Glutamatergic neuron (in vitro differentiated cells): ENCODE measurements at regions not wholly inside any gene's neighbourhood (a gene's known extent, or its start where the extent isn't known, plus 50 kb on each side); places are given as distances from the start of the nearest gene placed in this dataset.

ENCODE experiments used
- DNase-seq: peaks from one replicate; pipeline ENCODE4 v3.0.0; 2022
- H3K27ac Mint-ChIP-seq: one replicate; pipeline ENCODE4 v1.8.0; 2020; ENCODE audit warnings: mild to moderate bottlenecking, mixed read lengths, inconsistent platforms; ENCODE audit not compliant: unreplicated experiment
- H3K27me3 Mint-ChIP-seq: one replicate; pipeline ENCODE4 v1.8.0; 2020; ENCODE audit warnings: mild to moderate bottlenecking, moderate library complexity, mixed read lengths, inconsistent platforms; ENCODE audit not compliant: unreplicated experiment
- H3K36me3 Mint-ChIP-seq: one replicate; pipeline ENCODE4 v1.8.0; 2020; ENCODE audit warnings: mild to moderate bottlenecking, mixed read lengths, inconsistent platforms; ENCODE audit not compliant: unreplicated experiment
- H3K4me1 Mint-ChIP-seq: one replicate; pipeline ENCODE4 v1.8.0; 2020; ENCODE audit warnings: mild to moderate bottlenecking, low read depth, mixed read lengths, inconsistent platforms; ENCODE audit not compliant: unreplicated experiment
- H3K4me3 Mint-ChIP-seq: one replicate; pipeline ENCODE4 v1.8.0; 2020; ENCODE audit warnings: mild to moderate bottlenecking, mixed read lengths, inconsistent platforms; ENCODE audit not compliant: unreplicated experiment
- H3K9me3 Mint-ChIP-seq: one replicate; pipeline ENCODE4 v1.8.0; 2020; ENCODE audit warnings: mild to moderate bottlenecking, moderate library complexity, mixed read lengths, inconsistent platforms; ENCODE audit not compliant: unreplicated experiment
- TF ChIP-seq, protein P1 (sequence below): fragments of 200-600 bp; sonication (generic); IDR thresholded peaks from one replicate; pipeline ENCODE4 v1.5.0; 2021; ENCODE audit not compliant: partially characterized antibody, unreplicated experiment

DNA sequence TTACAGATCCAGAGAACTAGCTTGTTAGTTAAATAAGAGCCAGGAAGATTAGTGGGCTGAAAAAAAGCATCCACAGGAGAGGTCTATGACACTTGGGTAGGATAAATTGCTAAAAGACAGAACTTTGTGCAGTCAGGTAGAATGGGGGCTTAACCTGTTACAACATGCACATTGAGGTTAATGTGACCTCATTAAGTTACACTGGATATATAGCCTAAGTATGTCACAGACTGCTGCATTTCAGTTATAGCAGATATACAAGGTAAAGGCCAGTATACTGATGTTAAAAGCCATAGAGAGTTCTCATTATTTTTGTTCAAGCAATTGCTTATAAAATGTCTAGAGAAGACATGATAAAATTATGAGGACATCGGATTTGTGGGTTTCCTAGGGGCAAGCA lies 1179.9 kb upstream of the PCDH9 start:
- TF ChIP-seq, protein P1, sequence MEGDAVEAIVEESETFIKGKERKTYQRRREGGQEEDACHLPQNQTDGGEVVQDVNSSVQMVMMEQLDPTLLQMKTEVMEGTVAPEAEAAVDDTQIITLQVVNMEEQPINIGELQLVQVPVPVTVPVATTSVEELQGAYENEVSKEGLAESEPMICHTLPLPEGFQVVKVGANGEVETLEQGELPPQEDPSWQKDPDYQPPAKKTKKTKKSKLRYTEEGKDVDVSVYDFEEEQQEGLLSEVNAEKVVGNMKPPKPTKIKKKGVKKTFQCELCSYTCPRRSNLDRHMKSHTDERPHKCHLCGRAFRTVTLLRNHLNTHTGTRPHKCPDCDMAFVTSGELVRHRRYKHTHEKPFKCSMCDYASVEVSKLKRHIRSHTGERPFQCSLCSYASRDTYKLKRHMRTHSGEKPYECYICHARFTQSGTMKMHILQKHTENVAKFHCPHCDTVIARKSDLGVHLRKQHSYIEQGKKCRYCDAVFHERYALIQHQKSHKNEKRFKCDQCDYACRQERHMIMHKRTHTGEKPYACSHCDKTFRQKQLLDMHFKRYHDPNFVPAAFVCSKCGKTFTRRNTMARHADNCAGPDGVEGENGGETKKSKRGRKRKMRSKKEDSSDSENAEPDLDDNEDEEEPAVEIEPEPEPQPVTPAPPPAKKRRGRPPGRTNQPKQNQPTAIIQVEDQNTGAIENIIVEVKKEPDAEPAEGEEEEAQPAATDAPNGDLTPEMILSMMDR: no peak
- H3K4me3 Mint-ChIP-seq: no peak overlapping the region
- H3K36me3 Mint-ChIP-seq: peaks cover 9% of the 10 kb centered on the region
- H3K4me1 Mint-ChIP-seq: no peaks in the 10 kb centered on the region
- no peaks in the 10 kb centered on the region for H3K27me3 Mint-ChIP-seq
- H3K9me3 Mint-ChIP-seq: peaks cover 5% of the 10 kb centered on the region
- no peak for DNase-seq
- H3K27ac Mint-ChIP-seq: no peak overlapping the region

- H3K4me3 Mint-ChIP-seq: no peak overlapping the region
- no peaks in the 10 kb centered on the region for H3K36me3 Mint-ChIP-seq
- H3K4me1 Mint-ChIP-seq: no peaks in the 10 kb centered on the region
- TF ChIP-seq, protein P1: no peak
- H3K27me3 Mint-ChIP-seq: no peaks in the 10 kb centered on the region
- DNase-seq: no peak
- H3K9me3 Mint-ChIP-seq: peaks cover 1% of the 10 kb centered on the region
- H3K27ac Mint-ChIP-seq: no peak overlapping the region
Measured at GRCh38 chr13:68390987-68391386, 1160.9 kb upstream of the PCDH9 start.

DNA sequence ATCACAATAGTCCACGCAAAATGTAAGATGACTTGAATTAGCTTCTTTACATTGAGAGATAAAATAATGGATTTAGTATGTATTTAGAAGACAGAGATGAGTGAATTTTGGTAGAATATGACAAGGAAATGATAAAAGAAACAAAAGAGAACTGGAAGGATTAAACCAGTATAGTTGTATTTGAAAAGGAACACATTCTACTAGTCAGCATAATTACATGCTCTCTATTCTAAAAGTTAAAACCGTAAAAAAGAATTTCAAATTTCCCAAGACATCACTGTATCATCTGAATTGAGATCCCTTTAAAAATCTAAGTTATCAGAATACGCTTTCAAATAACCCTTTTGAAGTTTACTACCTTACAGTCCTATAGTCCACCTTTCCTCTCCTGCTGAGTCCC lies 1156.7 kb upstream of the PCDH9 start:
- Mint-ChIP-seq H3K27ac (no peak overlapping the region), H3K4me1 (no peaks in the 10 kb centered on the region), H3K4me3 (no peak overlapping the region), H3K9me3 (peaks cover 1% of the 10 kb centered on the region), H3K27me3 (no peaks in the 10 kb centered on the region), H3K36me3 (no peaks in the 10 kb centered on the region)
- TF ChIP-seq, protein P1: no peak
- no peak for DNase-seq

DNA sequence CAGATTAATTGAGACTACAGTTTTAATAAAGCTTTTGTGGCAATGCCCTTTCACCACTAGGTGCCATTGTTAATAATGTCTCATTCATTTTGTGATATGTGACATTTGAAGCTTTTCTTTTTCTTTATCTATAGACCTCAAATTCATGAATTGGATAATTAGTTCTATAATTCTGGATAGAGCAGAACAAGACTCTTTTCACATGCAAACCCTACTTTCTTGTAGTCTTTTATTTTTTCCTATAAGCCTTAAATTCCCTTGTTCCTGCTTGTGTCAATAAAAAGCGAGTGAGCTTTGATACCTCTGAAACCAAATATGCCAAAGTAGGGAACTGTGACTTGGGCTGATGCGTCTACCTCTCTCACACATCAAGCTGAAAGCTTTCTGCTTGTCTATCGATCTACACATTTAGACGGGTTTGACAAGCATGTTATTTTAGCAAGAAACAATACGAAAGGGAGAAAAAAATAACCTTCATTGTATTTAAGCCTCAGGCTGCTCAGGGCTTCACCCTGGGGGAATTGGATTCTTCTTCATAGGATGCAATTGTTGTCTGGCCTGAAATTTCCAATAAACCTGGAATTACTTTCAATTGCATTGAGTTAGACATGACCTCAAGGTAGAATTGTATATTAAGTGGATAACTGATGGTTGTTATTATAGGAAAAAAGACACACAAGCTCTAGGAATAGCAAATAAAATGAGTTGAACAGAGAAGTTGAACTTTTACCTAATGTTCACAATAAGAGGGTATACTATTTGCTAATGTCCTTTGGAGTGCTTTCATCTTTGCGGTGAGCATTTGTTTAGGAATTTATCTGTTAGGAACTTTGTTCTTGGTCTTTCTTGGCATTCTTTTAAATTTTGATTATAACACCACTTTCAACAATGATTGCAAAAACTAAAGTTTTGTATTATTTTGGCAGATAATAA lies 1150.2 kb upstream of the PCDH9 start:
- no peak overlapping the region for H3K27ac Mint-ChIP-seq
- TF ChIP-seq, protein P1: no peak
- DNase-seq: no peak
- no peaks in the 10 kb centered on the region for H3K27me3 Mint-ChIP-seq
- H3K4me1 Mint-ChIP-seq: peaks cover 1% of the 10 kb centered on the region
- H3K4me3 Mint-ChIP-seq: no peak overlapping the region
- H3K9me3 Mint-ChIP-seq: no peaks in the 10 kb centered on the region
- no peaks in the 10 kb centered on the region for H3K36me3 Mint-ChIP-seq

DNA sequence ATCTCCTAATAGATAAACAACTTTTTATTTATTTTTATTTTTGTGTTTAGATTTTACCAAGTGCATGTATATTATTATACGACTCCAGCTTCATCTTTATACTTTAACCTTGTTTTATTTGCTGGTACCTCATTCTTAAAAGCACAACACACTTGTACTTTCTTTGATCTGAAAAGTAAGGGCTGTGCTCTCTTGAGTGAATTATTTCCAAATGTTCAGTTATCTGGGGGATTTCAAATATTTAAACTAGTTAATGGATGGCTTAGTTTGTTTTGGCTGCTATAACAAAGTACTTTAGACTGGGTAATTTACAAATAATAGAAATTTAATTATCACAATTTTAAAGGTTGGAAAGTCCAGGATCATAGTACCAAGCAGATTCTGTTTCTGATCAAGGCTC lies 1148.2 kb upstream of the PCDH9 start:
- no peak for DNase-seq
- Mint-ChIP-seq H3K4me1 (peaks cover 1% of the 10 kb centered on the region), H3K4me3 (no peak overlapping the region), H3K27me3 (no peaks in the 10 kb centered on the region), H3K27ac (no peak overlapping the region), H3K36me3 (no peaks in the 10 kb centered on the region), H3K9me3 (no peaks in the 10 kb centered on the region)
- TF ChIP-seq, protein P1: no peak
